Endothelial cell of umbilical vein (primary cell): ENCODE measurements at regions not wholly inside any gene's neighbourhood (a gene's known extent, or its start where the extent isn't known, plus 50 kb on each side); places are given as distances from the start of the nearest gene placed in this dataset.
A peak's percentile ranks its signal among the peaks of the same experiment; 100 is the strongest.

Source experiments
- BruUV-seq: library from RNA; stranded (reverse); fragments of 400-500 nt; replicated peaks from 2 replicates; lab custom pipeline; 2021; lab: Mats Ljungman, UMichigan
- CTCF ChIA-PET: fragments of 300-600, 350-600 bp; sonication (Branson Sonifier 250); formaldehyde crosslinking; loops from one replicate; lab custom pipeline; 2021; ENCODE audit warnings: antibody characterized with exemption, inconsistent platforms; lab: Charles Lee
- POLR2A ChIA-PET: fragments of 300-600, 350-600 bp; sonication (Branson Sonifier 250); formaldehyde crosslinking; loops from one replicate; lab custom pipeline; 2021; ENCODE audit warnings: antibody characterized with exemption, inconsistent platforms; lab: Charles Lee
- DNase-seq: peaks from one replicate; pipeline ENCODE4 v3.0.0-alpha.2; 2011; ENCODE audit warnings: low read depth, low spot score
- FAIRE-seq: peaks from 2 replicates; lab custom pipeline; 2011; peaks lifted over from hg19 to GRCh38; lab: Jason Lieb, UNC
- H2AFZ ChIP-seq: 2 replicates; pipeline ENCODE4 v1.6.0; 2012; ENCODE audit warnings: low read depth, low read length, control low read depth, inconsistent platforms
- H3K27ac ChIP-seq: 2 replicates; pipeline ENCODE4 v1.5.1; 2011; ENCODE audit warnings: low read depth, mild to moderate bottlenecking, control low read depth, low read length, moderate library complexity; ENCODE audit not compliant: insufficient read depth
- H3K27me3 ChIP-seq, 2 experiments: 2 replicates each; pipeline versions ENCODE4 v1.6.0 to v1.6.1; 2011; ENCODE audit warnings: low read length in 2 of 2, mixed read lengths in 1 of 2; ENCODE audit not compliant: control insufficient read depth in 2 of 2, insufficient read depth in 2 of 2
- H3K36me3 ChIP-seq, 2 experiments: 2 replicates in 1 of 2; 3 replicates in 1 of 2; pipeline ENCODE4 v1.5.1; 2011; ENCODE audit warnings: low read length in 2 of 2, mild to moderate bottlenecking in 1 of 2, moderate library complexity in 1 of 2; ENCODE audit not compliant: control insufficient read depth in 2 of 2, insufficient read depth in 2 of 2; ENCODE audit errors: extremely low read depth in 1 of 2
- H3K4me1 ChIP-seq: 3 replicates; pipeline ENCODE4 v1.5.1; 2011; ENCODE audit warnings: mild to moderate bottlenecking, low read length; ENCODE audit not compliant: control insufficient read depth, insufficient read depth; ENCODE audit errors: extremely low read depth
- H3K4me2 ChIP-seq: 2 replicates; pipeline ENCODE4 v1.6.1; 2011; ENCODE audit warnings: low read length, control low read depth, mixed read lengths; ENCODE audit not compliant: insufficient read depth
- H3K4me3 ChIP-seq, 3 experiments: fragments of 200-600 bp in 1 of 3; sonication (generic), shearing (Covaris generic) in 1 of 3; replicated peaks in 1 of 3; 2 replicates each; pipeline ENCODE4 v1.5.1; 2011 to 2016; ENCODE audit warnings: control low read depth in 3 of 3, low read length in 3 of 3, mild to moderate bottlenecking in 2 of 3, inconsistent platforms in 1 of 3, low read depth in 1 of 3, moderate library complexity in 1 of 3; ENCODE audit not compliant: insufficient read depth in 1 of 3
- H3K79me2 ChIP-seq: 2 replicates; pipeline ENCODE4 v1.6.0; 2012; ENCODE audit warnings: low read length, inconsistent platforms; ENCODE audit not compliant: control insufficient read depth, insufficient read depth
- H3K9ac ChIP-seq: replicated peaks from 2 replicates; pipeline ENCODE3; 2011; ENCODE audit warnings: low read length, control low read depth; ENCODE audit not compliant: insufficient read depth; ENCODE audit errors: extremely low read depth
- H3K9me1 ChIP-seq: replicated peaks from 3 replicates; pipeline ENCODE4 v1.6.0; 2011; ENCODE audit warnings: mild to moderate bottlenecking, low read length; ENCODE audit not compliant: control insufficient read depth, insufficient read depth; ENCODE audit errors: extremely low read depth
- H3K9me3 ChIP-seq: replicated peaks from 2 replicates; pipeline ENCODE4 v1.5.1; 2012; ENCODE audit warnings: low read length, inconsistent platforms; ENCODE audit not compliant: control insufficient read depth, insufficient read depth
- H4K20me1 ChIP-seq: replicated peaks from 2 replicates; pipeline ENCODE3; 2011; ENCODE audit warnings: mild to moderate bottlenecking, low read length; ENCODE audit not compliant: control insufficient read depth, insufficient read depth; ENCODE audit errors: extremely low read depth
- CTCF ChIP-seq, 2 donors: IDR thresholded peaks; 1 replicate in 1 of 2; 2 replicates in 1 of 2; pipeline ENCODE4 v1.5.1; 2011; ENCODE audit warnings: low read length in 2 of 2, mild to moderate bottlenecking in 2 of 2, moderate library complexity in 2 of 2, control low read depth in 1 of 2, inconsistent platforms in 1 of 2, low read depth in 1 of 2; ENCODE audit not compliant: insufficient read depth in 1 of 2; ENCODE audit errors: extremely low read depth in 1 of 2
- EZH2 ChIP-seq: IDR thresholded peaks from 2 replicates; pipeline ENCODE4 v1.6.1; 2012; ENCODE audit warnings: borderline replicate concordance, low read depth, mild to moderate bottlenecking, moderate library complexity, low read length, inconsistent platforms; ENCODE audit not compliant: severe bottlenecking
- FOS ChIP-seq: IDR thresholded peaks from 2 replicates; pipeline ENCODE4 v1.6.1; 2011; ENCODE audit warnings: mild to moderate bottlenecking, low read length, moderate library complexity, borderline replicate concordance; ENCODE audit not compliant: insufficient read depth
- GATA2 ChIP-seq: IDR thresholded peaks from 2 replicates; pipeline ENCODE4 v1.7.0; 2011; ENCODE audit warnings: low read depth, mild to moderate bottlenecking, moderate library complexity, mixed read lengths, low read length; ENCODE audit not compliant: insufficient read length, insufficient read depth
- JUN ChIP-seq: IDR thresholded peaks from 2 replicates; pipeline ENCODE4 v1.6.1; 2011; ENCODE audit warnings: borderline replicate concordance, low read depth; ENCODE audit not compliant: insufficient read length, insufficient read depth
- MAX ChIP-seq: IDR thresholded peaks from 2 replicates; pipeline ENCODE4 v1.6.1; 2011; ENCODE audit not compliant: insufficient read depth, insufficient read length
- MYC ChIP-seq: IDR thresholded peaks from one replicate; pipeline ENCODE4 v1.6.1; 2011; ENCODE audit warnings: mild to moderate bottlenecking, low read depth, low read length
- POLR2A ChIP-seq: IDR thresholded peaks from 2 replicates; pipeline ENCODE4 v1.6.1; 2012; ENCODE audit warnings: low read depth, mild to moderate bottlenecking, control low read depth, low read length
- POLR2AphosphoS5 ChIP-seq: IDR thresholded peaks from 2 replicates; pipeline ENCODE4 v1.6.1; 2012; ENCODE audit warnings: low read depth, mild to moderate bottlenecking, control low read depth, low read length, moderate library complexity; ENCODE audit not compliant: insufficient read depth
- dilution Hi-C: fragments of 300-500 bp; cut with MboI; formaldehyde crosslinking; loops from one replicate; pipeline ENCODE4 v1.15.0; 2019; ENCODE audit warnings: low sequenced_read_pairs; ENCODE audit not compliant: extremely low pct_ligation_motif_present
- intact Hi-C: fragments of 100-400 bp; cut with micrococcal nuclease; formaldehyde crosslinking; loops from one replicate; pipeline ENCODE4 v1.10.0; 2022

GRCh38 chr4:11881947-11882346 lies 453.3 kb upstream of the HS3ST1 start:
- Histone ChIP-seq H3K27me3 (no peaks in the 10 kb centered on the region), H4K20me1 (no peaks in the 10 kb centered on the region), H3K36me3 (no peaks in the 10 kb centered on the region), H3K79me2 (no peaks in the 10 kb centered on the region), H3K9me3 (no peaks in the 10 kb centered on the region), H3K27ac (no peak overlapping the region), H3K4me2 (no peak overlapping the region), H3K4me3 (no peak overlapping the region), H2AFZ (no peak overlapping the region), H3K4me1 (no peaks in the 10 kb centered on the region), H3K9ac (no peak overlapping the region), H3K9me1 (no peaks in the 10 kb centered on the region)
- intact Hi-C loops (no loop called here), dilution Hi-C loops (no loop called here)
- FAIRE-seq (no peak), DNase-seq (no peak)
- ChIA-PET CTCF (interaction anchor here (1.3 kb wide), 1 partner anchor 12 kb away, joined by 3 read pairs; no protein-coding TSS in a partner anchor), POLR2A (no interaction called here)
- no TSS peak for BruUV-seq
- TF ChIP-seq GATA2 (peak; percentile 7), FOS (no peak)

DNA sequence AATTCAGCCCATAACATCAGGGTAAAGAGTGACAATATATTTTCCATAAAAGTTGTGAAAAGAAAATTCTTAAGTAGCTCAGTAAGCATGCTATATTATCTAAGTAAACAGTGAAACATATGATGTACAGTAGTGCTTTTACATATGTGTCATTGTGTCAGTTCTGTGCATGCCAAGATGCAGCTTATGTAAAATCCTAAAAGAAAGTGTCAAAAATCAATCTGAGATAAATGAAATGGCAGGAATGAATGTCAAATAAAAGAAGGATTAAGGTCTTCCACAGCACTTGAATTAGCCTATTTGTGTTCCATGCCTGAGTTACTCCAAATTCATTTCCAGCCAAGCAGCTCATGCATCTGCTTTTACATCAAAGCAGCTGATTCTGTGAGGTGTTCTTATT lies 452.7 kb upstream of the HS3ST1 start:
- no peak overlapping the region for H2AFZ ChIP-seq
- POLR2A ChIA-PET: no interaction called here
- H3K27me3 ChIP-seq: no peaks in the 10 kb centered on the region
- no peak overlapping the region for H3K4me3 ChIP-seq
- intact Hi-C loops: no loop called here
- CTCF ChIA-PET: interaction anchor here (1.3 kb wide), 1 partner anchor 13 kb away, joined by 3 read pairs; no protein-coding TSS in a partner anchor
- H3K79me2 ChIP-seq: no peaks in the 10 kb centered on the region
- H3K9me1 ChIP-seq: no peaks in the 10 kb centered on the region
- FAIRE-seq (no peak), DNase-seq (no peak)
- H3K9me3 ChIP-seq: no peaks in the 10 kb centered on the region
- H4K20me1 ChIP-seq: no peaks in the 10 kb centered on the region
- no peak for TF ChIP-seq MYC
- TF ChIP-seq POLR2AphosphoS5: no peak
- no peak for TF ChIP-seq EZH2
- TF ChIP-seq GATA2: no peak
- TF ChIP-seq POLR2A: no peak
- no peak for TF ChIP-seq CTCF (IDR thresholded peaks at IDR 0.05; ENCODE audit: extremely low read depth in 1 of 2, insufficient read depth in 1 of 2, low read depth in 1 of 2, low read length in 2 of 2)
- no peak for TF ChIP-seq FOS
- no peak for TF ChIP-seq JUN
- no peak for TF ChIP-seq MAX
- H3K27ac ChIP-seq: no peak overlapping the region
- H3K36me3 ChIP-seq: no peaks in the 10 kb centered on the region
- no peaks in the 10 kb centered on the region for H3K4me1 ChIP-seq
- H3K9ac ChIP-seq: no peak overlapping the region
- no peak overlapping the region for H3K4me2 ChIP-seq
- dilution Hi-C loops: no loop called here
- BruUV-seq: no TSS peak
